CD4-positive, alpha-beta T cell treated with Interferon gamma for 1 hour (primary cell): ENCODE measurements at regions not wholly inside any gene's neighbourhood (a gene's known extent, or its start where the extent isn't known, plus 50 kb on each side); places are given as distances from the start of the nearest gene placed in this dataset.
"Not testable (repeated sequence)": the region's sequence is repeated elsewhere in the genome, so short reads cannot be mapped to it uniquely, and the experiment has no call there.

ENCODE experiments used
- DNase-seq: peaks from one replicate; pipeline ENCODE4 v3.0.0-alpha.2; 2020

- no peak for DNase-seq
These were observed 734.1 kb upstream of the ZP4 start for GRCh38 chr1:238624776-238625175.

GRCh38 chr1:238621405-238621804, 730.7 kb upstream of the ZP4 start:
- no peak for DNase-seq

GRCh38 chr1:238619652-238620051, 728.9 kb upstream of the ZP4 start:
- no peak for DNase-seq

GRCh38 chr1:238611406-238611805, 720.7 kb upstream of the ZP4 start:
- no peak for DNase-seq

GRCh38 chr1:238608144-238608543, 717.4 kb upstream of the ZP4 start:
- no peak for DNase-seq

- DNase-seq, result no peak
These were observed 716.2 kb upstream of the ZP4 start for GRCh38 chr1:238606896-238607295.

- no peak for DNase-seq
These were observed 715.7 kb upstream of the ZP4 start for GRCh38 chr1:238606457-238606856.

GRCh38 chr1:238604357-238604756, 713.6 kb upstream of the ZP4 start:
- DNase-seq, result no peak

GRCh38 chr1:238601604-238602003, 710.9 kb upstream of the ZP4 start:
- not testable (repeated sequence) for DNase-seq

GRCh38 chr1:238596703-238597102, 706.0 kb upstream of the ZP4 start:
- DNase-seq, result no peak

GRCh38 chr1:238592621-238593020, 701.9 kb upstream of the ZP4 start:
- DNase-seq, result no peak

- DNase-seq, result no peak
These were observed 699.2 kb upstream of the ZP4 start for GRCh38 chr1:238589843-238590435.

GRCh38 chr1:238582816-238583215, 692.1 kb upstream of the ZP4 start:
- no peak for DNase-seq

- DNase-seq, result no peak
These were observed 690.6 kb upstream of the ZP4 start for GRCh38 chr1:238581332-238581731.

GRCh38 chr1:238568735-238569134, 678.0 kb upstream of the ZP4 start:
- no peak for DNase-seq

- no peak for DNase-seq
These were observed 671.6 kb upstream of the ZP4 start for GRCh38 chr1:238562341-238562740.

- no peak for DNase-seq
These were observed 668.0 kb upstream of the ZP4 start for GRCh38 chr1:238558746-238559145.

- no peak for DNase-seq
These were observed 667.4 kb upstream of the ZP4 start for GRCh38 chr1:238558156-238558555.

- no peak for DNase-seq
These were observed 661.5 kb upstream of the ZP4 start for GRCh38 chr1:238552271-238552670.

- DNase-seq, result no peak
These were observed 658.4 kb upstream of the ZP4 start for GRCh38 chr1:238549137-238549536.

- DNase-seq, result no peak
These were observed 655.4 kb upstream of the ZP4 start for GRCh38 chr1:238546118-238546517.

- DNase-seq, result no peak
These were observed 646.9 kb upstream of the ZP4 start for GRCh38 chr1:238537641-238538040.

- no peak for DNase-seq
These were observed 639.6 kb upstream of the ZP4 start for GRCh38 chr1:238530209-238530851.

- DNase-seq, result no peak
These were observed 627.0 kb upstream of the ZP4 start for GRCh38 chr1:238517711-238518110.

- DNase-seq, result no peak
These were observed 610.6 kb upstream of the ZP4 start for GRCh38 chr1:238501290-238501689.
